ENCODE measurements at regions not wholly inside any gene's neighbourhood (a gene's known extent, or its start where the extent isn't known, plus 50 kb on each side); places are given as distances from the start of the nearest gene placed in this dataset.

DNA sequence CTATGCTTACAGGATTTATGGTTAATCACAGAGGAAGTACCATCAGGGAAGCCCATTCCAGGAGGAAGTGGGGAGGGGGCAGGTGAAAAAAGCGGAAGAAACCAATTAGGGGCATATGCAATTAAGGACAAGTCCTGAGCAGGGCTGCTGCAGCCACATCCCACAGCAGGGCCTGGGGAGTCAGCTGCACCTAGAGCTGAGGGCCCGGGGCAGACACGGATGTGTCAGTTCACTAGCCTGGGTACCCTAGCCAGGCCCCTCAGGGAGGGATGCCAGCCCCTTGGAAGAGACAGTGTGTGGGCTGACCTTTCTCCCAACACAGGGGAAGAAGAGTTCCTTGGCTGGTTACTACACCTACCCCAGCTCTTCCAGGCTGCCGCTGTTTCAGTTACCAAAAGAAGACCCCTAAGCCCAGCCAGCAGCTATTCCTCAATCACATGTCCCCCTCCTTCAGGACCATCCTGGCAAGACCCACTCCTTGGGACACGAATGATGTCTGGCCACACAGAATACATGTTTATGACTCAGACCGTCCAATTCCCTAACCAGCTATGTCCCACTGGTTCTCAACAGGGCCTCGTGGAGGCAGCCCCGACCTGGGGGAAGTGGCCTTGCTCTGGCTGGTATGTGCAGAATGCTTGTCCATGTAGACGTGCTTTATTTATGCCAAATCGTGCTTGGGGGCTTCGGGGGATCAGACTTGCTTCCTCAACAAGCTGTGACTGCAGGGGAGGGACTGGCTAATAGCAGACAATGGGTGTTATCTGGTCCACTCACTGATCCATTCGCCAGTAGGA is 133.7 kb upstream of the RTL1 start:
- intact Hi-C loops (cut with micrococcal nuclease): no loop called here
- DNase-seq (no peak), ATAC-seq (no peak)

DNA sequence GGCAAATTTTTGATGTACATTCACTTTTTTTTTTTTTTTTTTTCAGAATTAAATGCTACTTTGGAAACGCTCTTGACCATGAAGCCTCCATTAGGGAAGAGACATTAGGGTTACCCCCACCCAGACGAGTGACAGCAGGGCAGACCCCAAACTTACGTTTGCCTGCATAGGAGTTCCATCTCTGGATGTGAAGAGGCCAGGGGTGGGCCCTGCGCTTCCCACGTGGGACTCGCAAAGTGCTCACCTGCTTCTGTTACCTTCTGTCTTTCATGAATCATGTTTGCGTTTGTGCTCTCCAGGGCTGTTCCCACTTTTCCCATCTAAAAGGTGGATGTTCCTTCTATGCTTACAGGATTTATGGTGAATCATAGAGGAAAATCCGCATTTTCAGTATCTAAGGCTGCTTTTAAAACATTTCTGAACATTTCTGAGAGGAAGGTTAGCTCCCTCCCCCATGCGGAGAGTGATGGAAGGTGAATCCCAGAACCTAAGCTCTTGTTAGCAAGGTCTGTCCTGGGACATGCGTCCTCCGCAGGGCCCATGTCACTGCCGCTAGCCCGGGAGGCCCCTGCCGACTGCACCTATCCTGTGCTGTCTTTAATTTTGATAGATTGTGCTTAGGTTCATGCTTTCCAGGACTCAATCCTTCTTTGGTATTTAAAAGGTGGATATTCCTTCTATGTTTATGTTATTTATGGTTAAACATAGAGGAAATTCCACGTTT is 135.7 kb upstream of the RTL1 start:
- DNase-seq: no peak
- ATAC-seq: no peak
- intact Hi-C loops (cut with micrococcal nuclease): no loop called here

DNA sequence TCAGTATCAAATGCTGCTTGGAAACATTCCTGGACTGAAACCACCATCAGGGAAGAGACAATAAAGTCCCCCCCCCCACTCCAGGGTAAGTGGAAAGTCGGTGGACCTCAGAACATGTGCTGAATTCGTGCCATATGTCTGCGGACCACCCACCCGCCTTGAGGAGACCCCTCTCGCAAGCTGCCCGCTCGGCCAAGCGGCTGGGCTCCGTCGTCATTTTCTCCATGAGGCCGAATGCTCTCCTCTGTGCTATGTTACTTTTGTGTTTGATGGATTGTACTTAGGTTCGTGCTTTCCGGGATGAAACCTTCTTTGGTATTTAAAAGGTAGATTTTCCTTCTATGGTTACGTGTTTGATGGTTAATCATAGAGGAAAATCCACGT is 136.2 kb upstream of the RTL1 start:
- no peak for ATAC-seq
- DNase-seq: no peak
- intact Hi-C loops (cut with micrococcal nuclease): no loop called here

DNA sequence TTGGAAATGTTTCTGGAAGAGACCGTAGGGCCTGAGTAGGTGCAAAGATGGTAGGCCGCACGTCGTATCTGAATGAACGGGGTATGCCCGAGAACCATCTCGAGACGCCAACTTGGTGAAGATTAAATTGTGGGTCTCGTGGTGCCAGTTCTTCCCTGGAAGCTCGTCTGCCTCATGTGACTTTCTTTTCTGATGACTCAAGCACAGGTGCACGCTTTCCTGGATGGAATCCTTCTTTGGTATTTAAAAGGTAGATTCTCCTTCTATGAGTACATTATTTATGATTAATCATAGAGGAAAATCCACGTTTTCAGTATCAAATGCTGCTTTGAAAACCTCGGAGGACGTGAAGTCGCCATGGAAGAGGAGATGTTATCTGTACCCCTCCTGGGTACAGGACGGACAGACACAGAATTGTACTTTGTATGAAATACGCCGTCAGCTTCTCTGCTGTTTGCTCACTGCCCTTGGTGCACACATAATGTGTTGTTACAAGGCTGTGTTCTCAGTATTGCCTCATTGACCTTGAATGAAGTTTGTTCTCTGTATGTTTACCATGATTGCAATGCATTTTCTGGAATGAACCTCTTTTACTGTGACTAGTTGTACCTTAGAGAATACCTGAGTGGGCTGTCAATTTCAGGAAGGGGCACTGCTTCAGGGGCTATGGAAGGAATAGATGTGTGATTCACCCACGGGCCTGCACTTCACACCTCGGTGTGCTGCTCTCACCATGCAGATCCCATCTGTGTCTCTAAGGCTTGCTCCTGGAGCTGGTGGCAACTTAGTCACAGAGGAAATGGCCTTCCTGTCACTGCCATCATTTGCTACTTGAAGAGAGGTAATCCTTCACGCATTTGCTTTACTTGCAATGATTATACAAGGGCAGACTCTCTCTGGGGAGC is 137.3 kb upstream of the RTL1 start:
- intact Hi-C loops (cut with micrococcal nuclease): no loop called here
- no peak for ATAC-seq
- no peak for DNase-seq

DNA sequence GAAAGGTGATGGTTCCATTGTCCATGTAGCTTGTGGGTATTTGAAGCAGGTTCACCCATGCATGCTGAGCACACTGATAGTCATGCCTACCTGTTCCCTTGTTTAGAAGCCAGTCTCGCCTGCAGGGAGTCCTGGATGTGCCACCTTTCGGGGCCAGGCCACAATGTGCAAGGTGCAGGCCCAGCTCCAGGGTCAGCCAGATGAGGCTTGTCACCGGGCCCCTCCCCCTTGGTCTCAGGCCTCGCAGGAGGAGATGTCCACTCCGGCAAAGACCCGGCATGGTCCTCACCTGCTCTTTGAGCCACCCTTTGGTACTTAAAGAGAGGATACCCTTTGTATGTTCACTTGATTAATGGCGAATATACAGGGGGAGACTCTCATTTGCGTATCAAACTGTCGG is 140.4 kb upstream of the RTL1 start:
- ATAC-seq (no peak), DNase-seq (no peak)
- intact Hi-C loops (cut with micrococcal nuclease): no loop called here

DNA sequence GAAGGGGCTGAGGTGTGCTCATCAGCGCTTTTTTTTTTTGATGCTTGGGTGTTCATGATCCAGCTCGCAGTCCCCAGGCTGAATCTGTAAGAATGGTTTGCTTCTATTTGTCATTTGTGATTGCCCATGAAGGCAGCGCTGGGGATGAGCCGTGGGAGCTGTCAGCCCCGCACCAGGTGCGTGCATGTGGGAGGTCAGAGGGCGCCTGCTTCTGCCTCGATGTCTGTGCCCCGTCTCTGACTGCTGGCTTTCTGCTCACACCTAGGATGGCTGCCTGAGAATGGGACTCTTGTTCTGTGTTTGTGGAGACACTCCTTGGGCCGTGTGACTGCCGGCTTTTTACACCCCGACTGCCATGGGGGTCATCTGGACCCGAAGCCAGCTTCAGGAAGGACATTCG is 141.2 kb upstream of the RTL1 start:
- DNase-seq: no peak
- no peak for ATAC-seq
- intact Hi-C loops (cut with micrococcal nuclease): no loop called here

DNA sequence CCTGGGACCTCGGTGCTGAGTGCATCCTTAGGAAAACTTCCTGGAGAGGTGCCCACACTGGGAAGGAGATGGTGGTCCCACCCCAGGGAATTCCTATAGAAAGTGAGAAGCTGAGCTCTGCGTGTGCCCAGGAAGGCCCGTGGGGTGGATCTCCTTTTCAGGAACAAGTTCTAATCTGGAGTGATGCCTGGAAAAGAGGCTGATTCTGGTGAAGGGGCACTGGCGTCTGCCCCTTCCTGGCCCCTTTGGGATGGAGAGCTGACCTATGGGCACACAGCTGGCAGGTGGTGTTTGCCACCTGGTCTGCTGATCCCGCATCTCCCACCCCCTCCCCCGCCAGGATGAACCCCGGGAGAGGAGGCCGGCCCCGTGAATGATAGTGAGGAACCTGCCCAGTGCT is 142.0 kb upstream of the RTL1 start:
- intact Hi-C loops (cut with micrococcal nuclease): no loop called here
- DNase-seq (no peak), ATAC-seq (no peak)

DNA sequence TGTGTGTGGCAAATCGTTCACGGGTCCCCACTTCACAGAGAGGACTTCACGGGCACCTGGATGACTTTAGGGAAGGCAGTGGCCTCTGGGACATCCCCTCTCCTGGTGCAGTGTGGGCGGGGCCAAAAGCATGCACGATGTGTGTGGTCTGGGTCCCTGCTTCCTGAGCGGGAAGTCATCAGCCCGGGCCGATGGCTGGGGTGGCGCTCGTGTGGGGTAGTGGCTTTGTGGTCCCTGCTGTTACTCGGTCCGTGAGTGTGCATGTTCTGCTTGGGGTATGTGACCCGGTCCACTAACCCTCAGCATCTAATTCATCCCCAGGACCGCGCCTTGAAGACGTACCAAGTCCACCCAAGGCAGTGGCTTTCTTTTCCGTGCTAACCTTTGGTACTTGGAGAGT is 142.5 kb upstream of the RTL1 start:
- ATAC-seq (no peak), DNase-seq (no peak)
- intact Hi-C loops (cut with micrococcal nuclease): no loop called here

DNA sequence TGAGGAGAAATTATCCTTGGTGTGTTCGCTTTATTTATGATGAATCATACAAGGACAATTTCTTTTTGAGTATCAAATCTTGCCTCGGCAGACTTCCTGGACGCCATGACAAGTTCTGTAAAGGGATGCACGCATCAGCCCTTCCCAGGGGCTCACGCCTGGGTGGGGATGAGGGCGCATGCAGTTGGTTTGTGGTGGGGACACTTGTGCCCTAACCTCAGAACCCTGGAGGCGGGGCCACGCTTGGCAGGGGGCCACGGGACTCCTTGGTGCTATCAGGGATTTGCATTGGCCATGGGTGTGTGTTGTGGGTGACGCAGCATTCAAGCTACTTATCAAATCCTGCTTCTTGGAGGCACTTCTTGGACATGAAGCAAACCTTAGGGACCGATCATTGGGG is 143.8 kb upstream of the RTL1 start:
- intact Hi-C loops (cut with micrococcal nuclease): no loop called here
- ATAC-seq (no peak), DNase-seq (no peak)

DNA sequence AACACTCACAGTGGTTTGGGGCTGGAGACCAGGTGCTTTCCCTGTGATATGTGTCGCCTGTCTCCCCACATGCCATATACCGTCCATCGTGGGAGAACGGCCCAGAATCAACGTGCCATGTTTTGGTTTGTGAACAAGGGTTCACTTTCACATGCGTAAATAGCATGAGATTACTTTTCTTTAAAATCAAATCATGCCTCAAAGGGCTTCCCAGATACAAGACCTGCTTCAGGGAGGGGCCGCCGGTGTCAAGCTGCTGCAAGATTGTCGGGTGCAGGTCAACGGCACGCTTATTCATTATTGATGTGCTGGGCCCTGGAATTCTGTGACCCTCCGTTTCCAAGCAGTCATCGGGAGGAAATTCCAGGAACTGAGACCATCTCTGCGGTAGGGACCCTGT is 145.2 kb upstream of the RTL1 start:
- DNase-seq (no peak), ATAC-seq (no peak)
- intact Hi-C loops (cut with micrococcal nuclease): no loop called here

DNA sequence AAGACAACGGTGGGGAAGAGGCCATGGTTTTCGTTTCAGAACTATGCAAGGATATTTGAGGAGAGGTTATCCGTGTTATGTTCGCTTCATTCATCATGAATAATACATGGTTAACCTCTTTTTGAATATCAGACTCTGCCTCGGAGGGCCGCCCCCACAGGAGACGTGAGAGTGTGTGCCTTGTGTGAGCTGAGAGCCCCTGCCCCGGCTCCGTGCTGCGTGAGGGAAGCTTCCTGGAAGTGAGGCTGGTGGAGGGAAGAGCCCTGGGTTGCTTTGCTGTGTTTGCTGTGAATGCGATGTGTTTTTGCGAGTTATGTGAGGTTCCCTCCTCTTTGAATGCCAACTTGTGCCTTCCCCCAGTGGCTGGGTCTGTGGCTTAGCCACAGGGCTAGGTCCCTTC is 146.0 kb upstream of the RTL1 start:
- ATAC-seq: no peak
- intact Hi-C loops (cut with micrococcal nuclease): no loop called here
- no peak for DNase-seq

DNA sequence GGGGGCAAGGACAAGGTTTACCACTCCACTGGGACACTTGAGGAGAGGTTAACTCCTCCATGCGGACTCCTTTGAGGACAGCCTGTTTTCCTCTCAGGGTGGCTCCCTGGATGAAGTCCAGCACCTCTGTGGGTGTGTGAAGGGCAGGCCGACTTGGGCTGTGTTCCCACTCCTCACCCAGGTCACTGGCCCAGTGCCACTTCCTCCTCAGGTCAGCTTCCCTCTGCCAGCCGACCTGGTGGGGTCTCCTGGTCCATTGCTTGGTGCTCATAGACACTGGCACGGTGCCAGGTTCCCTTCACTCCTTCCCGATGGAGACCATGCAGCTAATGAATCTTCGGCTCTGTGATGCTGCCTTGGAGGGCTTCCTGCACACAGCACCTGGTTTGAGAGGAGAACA is 146.4 kb upstream of the RTL1 start:
- DNase-seq: no peak
- intact Hi-C loops (cut with micrococcal nuclease): no loop called here
- ATAC-seq: no peak

DNA sequence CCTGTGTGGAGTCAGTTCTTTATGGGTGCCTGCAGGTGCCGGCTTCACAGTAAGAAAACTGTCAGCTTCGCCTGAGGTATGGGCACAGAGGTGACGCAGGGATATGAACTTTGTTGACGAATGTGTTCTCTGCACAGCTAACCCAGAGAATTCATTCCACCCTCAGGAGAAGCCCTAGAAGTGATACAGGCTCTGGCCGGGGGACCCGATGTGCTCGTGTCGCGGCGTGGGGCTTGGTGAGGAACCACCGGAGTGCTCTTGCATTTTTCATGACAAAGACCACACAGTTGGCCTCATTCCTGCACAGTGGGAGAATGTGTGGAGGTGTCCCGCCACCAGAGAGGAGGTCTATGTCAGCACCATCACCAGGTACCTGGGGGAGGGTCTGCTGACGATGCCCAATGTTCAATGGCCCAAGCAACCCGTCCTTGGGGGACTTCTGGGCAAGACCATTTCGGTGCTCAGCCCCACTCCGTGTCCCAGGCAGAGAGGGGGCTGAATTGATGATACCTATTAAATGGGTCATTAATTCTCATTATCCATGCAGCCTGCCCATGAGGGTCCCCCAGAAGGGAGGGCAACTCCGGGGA is 147.5 kb upstream of the RTL1 start:
- DNase-seq: no peak
- intact Hi-C loops (cut with micrococcal nuclease): no loop called here

DNA sequence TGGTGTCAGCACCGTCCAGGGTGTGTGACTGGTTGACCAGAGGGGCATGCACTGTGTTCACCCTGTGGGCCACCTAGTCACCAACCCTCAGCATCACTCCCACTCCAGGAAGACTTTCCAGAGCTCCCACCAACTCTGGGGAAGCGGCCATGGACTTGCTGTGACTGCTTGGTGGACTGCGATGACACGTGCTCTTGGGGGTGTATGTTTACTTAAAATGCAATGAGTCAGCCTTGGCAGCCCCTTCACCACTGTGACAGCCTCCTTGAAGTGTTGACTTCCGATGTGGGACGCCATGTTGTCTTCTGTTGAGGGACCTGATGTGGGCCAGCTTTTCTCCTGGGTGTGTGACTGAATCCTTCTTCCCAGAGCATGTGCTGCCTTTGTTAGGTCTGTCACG is 151.1 kb upstream of the RTL1 start:
- ATAC-seq (no peak), DNase-seq (no peak)
- intact Hi-C loops (cut with micrococcal nuclease): no loop called here

More for the DNA sequence above, 147.5 kb upstream of the RTL1 start:
- ATAC-seq: no peak

DNA sequence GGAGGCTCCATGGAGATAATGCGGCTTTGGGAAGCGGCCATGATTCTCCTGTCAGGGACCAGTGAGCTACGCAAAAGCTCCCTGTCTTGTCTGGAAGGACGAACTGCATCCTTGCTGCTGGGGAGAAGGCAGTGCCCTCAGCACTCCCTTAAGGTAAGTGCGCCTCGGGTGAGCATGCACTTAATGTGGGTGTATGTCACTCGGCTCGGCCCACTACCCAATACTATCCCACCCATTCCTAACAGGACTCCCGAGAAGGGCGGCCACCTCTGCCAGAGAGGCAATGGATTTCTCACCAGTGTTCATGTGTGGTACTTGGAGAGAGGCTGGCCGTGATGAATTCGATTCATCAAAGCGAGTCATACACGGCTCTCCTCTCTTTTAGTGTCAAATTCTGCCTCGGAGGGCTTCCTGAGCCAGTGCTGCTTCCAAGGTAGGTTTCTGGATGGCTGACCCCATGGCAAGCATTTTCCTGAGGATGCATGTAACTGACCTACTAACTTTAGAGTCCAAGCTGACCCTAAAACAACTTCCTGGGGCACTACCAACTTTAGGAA is 151.7 kb upstream of the RTL1 start:
- DNase-seq (no peak), ATAC-seq (no peak)
- intact Hi-C loops (cut with micrococcal nuclease): no loop called here

DNA sequence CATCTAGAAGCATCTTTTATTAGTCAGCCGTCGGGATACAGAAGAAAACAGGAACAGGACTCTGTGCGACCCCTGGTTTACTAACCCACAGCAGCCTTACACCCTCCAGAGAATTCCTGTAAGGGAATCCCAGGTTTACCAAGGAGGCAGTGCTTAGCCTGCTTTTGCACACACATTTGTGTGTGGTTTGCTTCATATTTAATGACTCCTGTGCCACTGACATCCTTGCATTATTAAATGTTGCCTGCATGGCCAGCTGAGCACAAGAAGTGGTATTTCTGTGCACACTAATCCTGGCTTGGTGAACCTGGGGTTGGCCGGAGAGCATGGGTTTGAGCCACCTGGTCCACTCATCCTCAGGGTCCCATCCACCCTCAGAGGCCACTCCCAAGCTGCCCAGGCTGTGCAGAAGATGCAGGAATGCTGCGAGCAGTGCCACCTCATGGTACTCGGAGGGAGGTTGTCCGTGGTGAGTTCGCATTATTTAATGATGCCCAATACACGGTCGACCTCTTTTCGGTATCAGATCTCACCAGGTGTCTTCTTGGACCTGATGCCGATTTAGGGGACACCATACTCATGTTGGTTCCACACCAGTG is 152.4 kb upstream of the RTL1 start:
- DNase-seq: no peak
- no peak for ATAC-seq
- intact Hi-C loops (cut with micrococcal nuclease): no loop called here

DNA sequence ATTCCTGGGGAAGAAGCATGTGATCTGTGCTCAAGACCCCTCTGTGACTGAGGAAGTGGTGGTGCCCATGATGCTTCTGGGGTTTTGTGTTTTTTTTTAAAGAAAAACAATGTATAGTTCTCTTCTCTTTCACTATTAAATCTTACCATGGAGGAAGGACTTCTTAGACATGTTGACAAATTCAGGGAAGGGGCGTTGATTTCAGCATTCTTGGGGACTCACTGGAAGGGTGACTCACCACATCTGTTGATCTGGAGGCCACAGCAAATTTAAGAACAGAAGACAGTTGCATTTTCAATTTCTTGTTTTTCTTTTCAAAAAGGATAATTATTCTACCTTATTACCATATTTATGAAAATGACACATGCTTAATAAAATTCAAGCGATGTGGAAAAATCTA is 152.9 kb upstream of the RTL1 start:
- ATAC-seq (no peak), DNase-seq (no peak)
- intact Hi-C loops (cut with micrococcal nuclease): no loop called here

DNA sequence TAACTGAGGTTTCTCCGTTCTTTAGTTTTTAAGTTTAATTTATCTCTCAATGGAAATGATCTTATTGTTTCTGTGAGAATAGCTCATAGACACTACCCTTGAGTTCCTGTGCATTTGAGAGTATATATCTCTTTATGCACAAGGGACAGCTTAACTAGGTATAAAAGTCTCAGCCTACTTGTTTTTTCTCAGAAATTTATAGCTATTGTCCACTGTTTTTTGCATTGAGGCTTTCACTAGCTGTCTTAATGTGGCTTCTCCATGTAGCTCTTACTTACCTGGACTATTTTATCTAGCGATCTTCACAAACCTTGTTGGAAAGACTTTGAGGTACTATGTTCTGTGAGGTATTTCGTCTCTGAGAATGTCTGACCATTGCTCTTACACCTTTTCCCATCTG is 153.9 kb upstream of the RTL1 start:
- no peak for DNase-seq
- intact Hi-C loops (cut with micrococcal nuclease): no loop called here
- ATAC-seq: no peak

DNA sequence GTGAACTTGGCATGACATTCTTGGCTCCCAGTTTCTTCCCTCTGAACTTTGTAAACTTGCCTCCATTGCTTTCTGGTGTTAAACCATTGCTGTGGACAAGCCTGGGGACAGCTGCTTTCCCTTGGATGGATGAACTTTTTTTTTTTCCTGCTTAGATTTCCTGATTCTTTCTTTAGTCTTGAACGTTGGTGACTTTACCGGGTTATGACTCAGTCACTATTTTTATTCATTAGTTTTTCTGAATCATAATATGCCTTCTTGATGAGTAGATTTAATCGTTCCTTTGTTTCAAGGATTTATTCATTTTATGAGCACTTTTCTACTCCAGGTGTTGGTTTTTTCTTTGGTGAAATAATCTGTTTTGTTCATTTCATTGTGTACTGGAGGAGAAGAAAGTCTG is 155.0 kb upstream of the RTL1 start:
- DNase-seq (no peak), ATAC-seq (no peak)
- intact Hi-C loops (cut with micrococcal nuclease): no loop called here
